SJCRH30 (cell line): ENCODE measurements at regions not wholly inside any gene's neighbourhood (a gene's known extent, or its start where the extent isn't known, plus 50 kb on each side); places are given as distances from the start of the nearest gene placed in this dataset.
"Not testable (repeated sequence)": the region's sequence is repeated elsewhere in the genome, so short reads cannot be mapped to it uniquely, and the experiment has no call there.

ENCODE experiments used
- DNase-seq, 2 experiments: peaks; one replicate each; pipeline ENCODE4 v3.0.0-alpha.2; 2015 to 2020
- H3K27ac ChIP-seq: fragments of 250-450 bp; sonication (Bioruptor Pico); 2 replicates; pipeline ENCODE4 v1.5.1; 2020; ENCODE audit warnings: mild to moderate bottlenecking, moderate library complexity
- H3K27me3 ChIP-seq: fragments of 250-450 bp; sonication (Bioruptor Pico); 2 replicates; pipeline ENCODE4 v1.5.1; 2020; ENCODE audit warnings: mild to moderate bottlenecking, moderate library complexity
- H3K36me3 ChIP-seq: fragments of 250-450 bp; sonication (Bioruptor Pico); 2 replicates; pipeline ENCODE4 v1.5.1; 2020; ENCODE audit warnings: mild to moderate bottlenecking, moderate library complexity
- H3K4me1 ChIP-seq: fragments of 250-450 bp; sonication (Bioruptor Pico); 2 replicates; pipeline ENCODE4 v1.5.1; 2020; ENCODE audit warnings: mild to moderate bottlenecking, moderate library complexity
- H3K4me3 ChIP-seq: fragments of 250-450 bp; sonication (Bioruptor Pico); 2 replicates; pipeline ENCODE4 v1.5.1; 2020; ENCODE audit warnings: mild to moderate bottlenecking, moderate library complexity
- H3K9me3 ChIP-seq: fragments of 250-450 bp; sonication (Bioruptor Pico); replicated peaks from 2 replicates; pipeline ENCODE4 v1.5.1; 2020; ENCODE audit warnings: mild to moderate bottlenecking, moderate library complexity

GRCh38 chr4:135966936-135967335, 1565.4 kb downstream of the PCDH18 start:
- no peaks in the 10 kb centered on the region for H3K4me1 ChIP-seq
- no peaks in the 10 kb centered on the region for H3K36me3 ChIP-seq
- no peak overlapping the region for H3K27ac ChIP-seq
- no peak overlapping the region for H3K4me3 ChIP-seq
- no peaks in the 10 kb centered on the region for H3K9me3 ChIP-seq
- no peaks in the 10 kb centered on the region for H3K27me3 ChIP-seq
- DNase-seq = no peak

GRCh38 chr4:135963009-135963408, 1569.3 kb downstream of the PCDH18 start:
- H3K9me3 ChIP-seq = no peaks in the 10 kb centered on the region
- no peaks in the 10 kb centered on the region for H3K27me3 ChIP-seq
- H3K27ac ChIP-seq = no peak overlapping the region
- H3K4me1 ChIP-seq = no peaks in the 10 kb centered on the region
- H3K4me3 ChIP-seq = no peak overlapping the region
- no peaks in the 10 kb centered on the region for H3K36me3 ChIP-seq
- no peak for DNase-seq

GRCh38 chr4:135949931-135950330, 1582.4 kb downstream of the PCDH18 start:
- Histone ChIP-seq H3K27me3 (no peaks in the 10 kb centered on the region), H3K9me3 (no peaks in the 10 kb centered on the region), H3K36me3 (no peaks in the 10 kb centered on the region), H3K4me1 (no peaks in the 10 kb centered on the region), H3K27ac (no peak overlapping the region), H3K4me3 (no peak overlapping the region)
- DNase-seq = no peak

GRCh38 chr4:135948797-135949196, 1583.5 kb downstream of the PCDH18 start:
- no peaks in the 10 kb centered on the region for H3K4me1 ChIP-seq
- H3K9me3 ChIP-seq = no peaks in the 10 kb centered on the region
- H3K36me3 ChIP-seq = no peaks in the 10 kb centered on the region
- no peak overlapping the region for H3K4me3 ChIP-seq
- H3K27ac ChIP-seq = no peak overlapping the region
- no peaks in the 10 kb centered on the region for H3K27me3 ChIP-seq
- no peak for DNase-seq

- no peak for DNase-seq
- no peaks in the 10 kb centered on the region for H3K4me1 ChIP-seq
- no peaks in the 10 kb centered on the region for H3K9me3 ChIP-seq
- no peak overlapping the region for H3K27ac ChIP-seq
- H3K27me3 ChIP-seq = no peaks in the 10 kb centered on the region
- no peaks in the 10 kb centered on the region for H3K36me3 ChIP-seq
- no peak overlapping the region for H3K4me3 ChIP-seq
Observed at GRCh38 chr4:135941671-135942070, 1590.6 kb downstream of the PCDH18 start.

GRCh38 chr4:135934026-135934425, 1598.3 kb downstream of the PCDH18 start:
- DNase-seq = no peak
- Histone ChIP-seq H3K9me3 (no peaks in the 10 kb centered on the region), H3K27me3 (no peaks in the 10 kb centered on the region), H3K4me3 (no peak overlapping the region), H3K4me1 (no peaks in the 10 kb centered on the region), H3K36me3 (no peaks in the 10 kb centered on the region), H3K27ac (no peak overlapping the region)

- H3K27me3 ChIP-seq = no peaks in the 10 kb centered on the region
- no peaks in the 10 kb centered on the region for H3K9me3 ChIP-seq
- DNase-seq = peak in 1 of 2 experiments; percentile 1
- no peak overlapping the region for H3K4me3 ChIP-seq
- H3K4me1 ChIP-seq = no peaks in the 10 kb centered on the region
- H3K27ac ChIP-seq = no peak overlapping the region
- H3K36me3 ChIP-seq = no peaks in the 10 kb centered on the region
Observed at GRCh38 chr4:135927651-135928050, 1604.6 kb downstream of the PCDH18 start.

- Histone ChIP-seq H3K9me3 (no peaks in the 10 kb centered on the region), H3K4me1 (no peaks in the 10 kb centered on the region), H3K27ac (no peak overlapping the region), H3K4me3 (no peak overlapping the region), H3K36me3 (no peaks in the 10 kb centered on the region), H3K27me3 (no peaks in the 10 kb centered on the region)
- DNase-seq = no peak
Observed at GRCh38 chr4:135921081-135921480, 1611.2 kb downstream of the PCDH18 start.

GRCh38 chr4:135917011-135917410, 1615.3 kb downstream of the PCDH18 start:
- no peaks in the 10 kb centered on the region for H3K36me3 ChIP-seq
- H3K4me1 ChIP-seq = no peaks in the 10 kb centered on the region
- no peaks in the 10 kb centered on the region for H3K9me3 ChIP-seq
- H3K4me3 ChIP-seq = no peak overlapping the region
- no peaks in the 10 kb centered on the region for H3K27me3 ChIP-seq
- no peak for DNase-seq
- no peak overlapping the region for H3K27ac ChIP-seq

GRCh38 chr4:135900956-135901355, 1631.3 kb downstream of the PCDH18 start:
- H3K4me3 ChIP-seq = no peak overlapping the region
- no peaks in the 10 kb centered on the region for H3K36me3 ChIP-seq
- no peak overlapping the region for H3K27ac ChIP-seq
- no peak for DNase-seq
- H3K9me3 ChIP-seq = no peaks in the 10 kb centered on the region
- H3K27me3 ChIP-seq = no peaks in the 10 kb centered on the region
- H3K4me1 ChIP-seq = no peaks in the 10 kb centered on the region

- DNase-seq = peak; percentile 13 to 34
- not testable (repeated sequence) for H3K36me3 ChIP-seq, H3K27ac ChIP-seq, H3K4me1 ChIP-seq, H3K9me3 ChIP-seq, H3K27me3 ChIP-seq, H3K4me3 ChIP-seq
Observed at GRCh38 chr4:135864304-135864703, 1662.7 kb upstream of the PABPC4L start.

GRCh38 chr4:135840781-135841180, 1639.2 kb upstream of the PABPC4L start:
- no peaks in the 10 kb centered on the region for H3K4me1 ChIP-seq
- no peaks in the 10 kb centered on the region for H3K9me3 ChIP-seq
- no peaks in the 10 kb centered on the region for H3K36me3 ChIP-seq
- no peak overlapping the region for H3K4me3 ChIP-seq
- no peak overlapping the region for H3K27ac ChIP-seq
- no peak for DNase-seq
- no peaks in the 10 kb centered on the region for H3K27me3 ChIP-seq

- H3K4me3 ChIP-seq = no peak overlapping the region
- no peaks in the 10 kb centered on the region for H3K36me3 ChIP-seq
- no peak overlapping the region for H3K27ac ChIP-seq
- no peak for DNase-seq
- no peaks in the 10 kb centered on the region for H3K4me1 ChIP-seq
- H3K9me3 ChIP-seq = no peaks in the 10 kb centered on the region
- no peaks in the 10 kb centered on the region for H3K27me3 ChIP-seq
Observed at GRCh38 chr4:135839712-135840111, 1638.1 kb upstream of the PABPC4L start.

- Histone ChIP-seq H3K27ac (no peak overlapping the region), H3K36me3 (no peaks in the 10 kb centered on the region), H3K4me3 (no peak overlapping the region), H3K9me3 (no peaks in the 10 kb centered on the region), H3K4me1 (no peaks in the 10 kb centered on the region), H3K27me3 (no peaks in the 10 kb centered on the region)
- DNase-seq = peak; percentile 1 to 5
Observed at GRCh38 chr4:135838889-135839288, 1637.3 kb upstream of the PABPC4L start.

GRCh38 chr4:135834471-135834870, 1632.9 kb upstream of the PABPC4L start:
- H3K36me3 ChIP-seq = no peaks in the 10 kb centered on the region
- H3K27ac ChIP-seq = no peak overlapping the region
- no peak for DNase-seq
- no peaks in the 10 kb centered on the region for H3K27me3 ChIP-seq
- H3K4me1 ChIP-seq = no peaks in the 10 kb centered on the region
- H3K4me3 ChIP-seq = no peak overlapping the region
- H3K9me3 ChIP-seq = no peaks in the 10 kb centered on the region

GRCh38 chr4:135833529-135833928, 1631.9 kb upstream of the PABPC4L start:
- Histone ChIP-seq H3K9me3 (no peaks in the 10 kb centered on the region), H3K27me3 (no peaks in the 10 kb centered on the region), H3K4me3 (no peak overlapping the region), H3K4me1 (no peaks in the 10 kb centered on the region), H3K36me3 (no peaks in the 10 kb centered on the region), H3K27ac (no peak overlapping the region)
- no peak for DNase-seq
